ENCODE measurements at regions not wholly inside any gene's neighbourhood (a gene's known extent, or its start where the extent isn't known, plus 50 kb on each side); places are given as distances from the start of the nearest gene placed in this dataset.
A peak's percentile ranks its signal among the peaks of the same experiment; 100 is the strongest.

GRCh38 chr12:116382686-116383530 is 105.4 kb upstream of the MED13L start:
- no peak overlapping the region for H3K4me3 ChIP-seq (ENCODE audit: low read length)
- DNase-seq (ENCODE audit: low read depth) = peak; percentile 78

GRCh38 chr12:116384175-116384574 is 106.7 kb upstream of the MED13L start:
- no peak for DNase-seq (ENCODE audit: low read depth)
- TF ChIP-seq CTCF (IDR thresholded peaks at IDR 0.05; ENCODE audit: insufficient read depth, low read depth, low read length, missing control alignments) = no peak
- no peak overlapping the region for H3K4me3 ChIP-seq (ENCODE audit: low read length)

More at GRCh38 chr12:116382686-116383530, 105.4 kb upstream of the MED13L start:
- peak; percentile 26 for TF ChIP-seq CTCF (IDR thresholded peaks at IDR 0.05; ENCODE audit: insufficient read depth, low read depth, low read length, missing control alignments)

GRCh38 chr12:116384691-116385485 is 107.4 kb upstream of the MED13L start:
- peak; percentile 53 for DNase-seq (ENCODE audit: low read depth)
- no peak overlapping the region for H3K4me3 ChIP-seq (ENCODE audit: low read length)
- no peak for TF ChIP-seq CTCF (IDR thresholded peaks at IDR 0.05; ENCODE audit: insufficient read depth, low read depth, low read length, missing control alignments)

- no peak for DNase-seq (ENCODE audit: low read depth)
- no peak for TF ChIP-seq CTCF (IDR thresholded peaks at IDR 0.05; ENCODE audit: insufficient read depth, low read depth, low read length, missing control alignments)
- no peak overlapping the region for H3K4me3 ChIP-seq (ENCODE audit: low read length)
Observed at GRCh38 chr12:116385486-116386217, 108.2 kb upstream of the MED13L start.

GRCh38 chr12:116389326-116389725 is 111.8 kb upstream of the MED13L start:
- H3K4me3 ChIP-seq (ENCODE audit: low read length) = no peak overlapping the region
- TF ChIP-seq CTCF (IDR thresholded peaks at IDR 0.05; ENCODE audit: insufficient read depth, low read depth, low read length, missing control alignments) = no peak
- no peak for DNase-seq (ENCODE audit: low read depth)

- TF ChIP-seq CTCF (IDR thresholded peaks at IDR 0.05; ENCODE audit: insufficient read depth, low read depth, low read length, missing control alignments) = no peak
- H3K4me3 ChIP-seq (ENCODE audit: low read length) = no peak overlapping the region
- DNase-seq (ENCODE audit: low read depth) = peak; percentile 99
Observed at GRCh38 chr12:116389990-116390389, 112.5 kb upstream of the MED13L start.

Measured in epithelial cell of esophagus (primary cell).